T-helper 17 cell (primary cell): ENCODE measurements at regions not wholly inside any gene's neighbourhood (a gene's known extent, or its start where the extent isn't known, plus 50 kb on each side); places are given as distances from the start of the nearest gene placed in this dataset.

Experiments used
- ATAC-seq: fragments of 150-1000 bp; cut with Tn5 transposase; 2 replicates; pipeline ENCODE4 v1.10.0; 2021; ENCODE audit warnings: mild to moderate bottlenecking, moderate library complexity
- DNase-seq, 3 donors: peaks; one replicate each; pipeline versions ENCODE4 v3.0.0 to v3.0.0-alpha.2; 2020 to 2021
- H3K9me3 ChIP-seq: one replicate; pipeline ENCODE4 v1.7.0; 2013; ENCODE audit warnings: low read length, mild to moderate bottlenecking; ENCODE audit not compliant: control insufficient read depth, poor library complexity, severe bottlenecking
- H3K27ac Mint-ChIP-seq: one replicate; pipeline ENCODE4 v1.8.0; 2022; ENCODE audit warnings: mild to moderate bottlenecking, moderate library complexity, mixed read lengths
- H3K27me3 Mint-ChIP-seq: one replicate; pipeline ENCODE4 v1.8.0; 2022; ENCODE audit warnings: mixed read lengths
- H3K36me3 Mint-ChIP-seq: one replicate; pipeline ENCODE4 v1.8.0; 2022; ENCODE audit warnings: low read depth, mixed read lengths
- H3K4me1 Mint-ChIP-seq: one replicate; pipeline ENCODE4 v1.8.0; 2022; ENCODE audit warnings: mild to moderate bottlenecking, mixed read lengths
- H3K4me3 Mint-ChIP-seq: one replicate; pipeline ENCODE4 v1.8.0; 2022; ENCODE audit warnings: mild to moderate bottlenecking, moderate library complexity, mixed read lengths

- H3K27me3 Mint-ChIP-seq, result no peaks in the 10 kb centered on the region
- ATAC-seq, result no peak
- H3K36me3 Mint-ChIP-seq, result peaks cover 2% of the 10 kb centered on the region
- DNase-seq, result no peak
- no peak overlapping the region for H3K4me3 Mint-ChIP-seq
- no peak overlapping the region for H3K27ac Mint-ChIP-seq
- H3K9me3 ChIP-seq, result no peaks in the 10 kb centered on the region
- no peaks in the 10 kb centered on the region for H3K4me1 Mint-ChIP-seq
Observed at GRCh38 chr5:63247651-63248050, 669.0 kb downstream of the LRRC70 start.

- H3K4me1 Mint-ChIP-seq, result no peaks in the 10 kb centered on the region
- no peak overlapping the region for H3K4me3 Mint-ChIP-seq
- H3K27ac Mint-ChIP-seq, result no peak overlapping the region
- no peak for DNase-seq
- peaks cover 2% of the 10 kb centered on the region for H3K36me3 Mint-ChIP-seq
- H3K27me3 Mint-ChIP-seq, result no peaks in the 10 kb centered on the region
- ATAC-seq, result no peak
- no peaks in the 10 kb centered on the region for H3K9me3 ChIP-seq
Observed at GRCh38 chr5:63245271-63245670, 666.7 kb downstream of the LRRC70 start.

- H3K9me3 ChIP-seq, result no peaks in the 10 kb centered on the region
- Mint-ChIP-seq H3K27ac (no peak overlapping the region), H3K4me3 (no peak overlapping the region), H3K36me3 (peaks cover 2% of the 10 kb centered on the region), H3K27me3 (no peaks in the 10 kb centered on the region), H3K4me1 (no peaks in the 10 kb centered on the region)
- DNase-seq (no peak), ATAC-seq (no peak)
Observed at GRCh38 chr5:63240063-63240755, 661.6 kb downstream of the LRRC70 start.

DNA sequence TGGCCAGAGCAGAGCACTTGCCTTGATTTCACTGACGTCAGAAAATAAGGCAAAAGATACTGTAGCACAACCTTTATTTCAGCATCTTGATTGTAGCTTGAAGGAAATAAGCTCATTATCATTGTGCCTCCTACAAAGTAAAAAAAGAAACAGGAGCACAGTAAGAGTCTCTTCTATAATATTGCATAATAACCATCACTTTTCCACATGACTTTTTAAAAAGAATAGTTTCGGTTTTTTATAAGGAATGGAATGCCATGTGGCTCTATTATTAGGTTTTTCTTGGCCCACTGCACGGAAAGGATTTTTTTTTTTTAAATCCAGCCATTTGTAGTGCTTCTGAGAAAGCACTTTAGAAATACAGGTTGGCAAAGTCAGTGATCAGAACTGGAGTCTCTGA, 655.3 kb downstream of the LRRC70 start:
- no peak overlapping the region for H3K27ac Mint-ChIP-seq
- ATAC-seq (no peak), DNase-seq (no peak)
- no peak overlapping the region for H3K4me3 Mint-ChIP-seq
- no peaks in the 10 kb centered on the region for H3K4me1 Mint-ChIP-seq
- H3K27me3 Mint-ChIP-seq, result no peaks in the 10 kb centered on the region
- H3K9me3 ChIP-seq, result no peaks in the 10 kb centered on the region
- no peaks in the 10 kb centered on the region for H3K36me3 Mint-ChIP-seq

- DNase-seq (no peak), ATAC-seq (no peak)
- H3K27ac Mint-ChIP-seq, result no peak overlapping the region
- no peak overlapping the region for H3K4me3 Mint-ChIP-seq
- H3K4me1 Mint-ChIP-seq, result no peaks in the 10 kb centered on the region
- no peaks in the 10 kb centered on the region for H3K27me3 Mint-ChIP-seq
- H3K36me3 Mint-ChIP-seq, result no peaks in the 10 kb centered on the region
- H3K9me3 ChIP-seq, result no peaks in the 10 kb centered on the region
Observed at GRCh38 chr5:63233361-63233760, 654.7 kb downstream of the LRRC70 start.

DNA sequence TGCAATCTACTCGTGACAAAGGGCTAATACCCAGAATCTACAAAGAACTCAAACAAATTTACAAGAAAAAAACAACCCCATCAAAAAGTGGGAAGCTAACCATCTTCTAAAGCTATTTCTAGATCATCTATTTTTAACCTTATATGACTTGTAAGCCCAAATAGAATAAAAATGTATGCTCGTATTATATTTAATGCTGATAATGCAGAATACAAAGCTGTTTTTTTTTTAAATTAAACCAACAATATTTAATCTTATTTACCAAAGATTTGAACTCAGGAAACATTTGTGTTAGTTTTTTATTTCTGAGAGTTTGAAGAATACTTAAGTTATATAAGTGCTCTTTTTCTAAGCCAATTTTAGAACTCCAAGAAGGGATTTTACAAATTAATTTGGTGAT, 652.1 kb downstream of the LRRC70 start:
- no peaks in the 10 kb centered on the region for H3K36me3 Mint-ChIP-seq
- H3K4me3 Mint-ChIP-seq, result no peak overlapping the region
- H3K27me3 Mint-ChIP-seq, result no peaks in the 10 kb centered on the region
- H3K9me3 ChIP-seq, result no peaks in the 10 kb centered on the region
- DNase-seq (no peak), ATAC-seq (no peak)
- H3K4me1 Mint-ChIP-seq, result no peaks in the 10 kb centered on the region
- no peak overlapping the region for H3K27ac Mint-ChIP-seq

- H3K4me3 Mint-ChIP-seq, result no peak overlapping the region
- no peaks in the 10 kb centered on the region for H3K9me3 ChIP-seq
- no peaks in the 10 kb centered on the region for H3K27me3 Mint-ChIP-seq
- ATAC-seq (no peak), DNase-seq (no peak)
- no peak overlapping the region for H3K27ac Mint-ChIP-seq
- H3K36me3 Mint-ChIP-seq, result no peaks in the 10 kb centered on the region
- no peaks in the 10 kb centered on the region for H3K4me1 Mint-ChIP-seq
Observed at GRCh38 chr5:63228154-63228553, 649.5 kb downstream of the LRRC70 start.

DNA sequence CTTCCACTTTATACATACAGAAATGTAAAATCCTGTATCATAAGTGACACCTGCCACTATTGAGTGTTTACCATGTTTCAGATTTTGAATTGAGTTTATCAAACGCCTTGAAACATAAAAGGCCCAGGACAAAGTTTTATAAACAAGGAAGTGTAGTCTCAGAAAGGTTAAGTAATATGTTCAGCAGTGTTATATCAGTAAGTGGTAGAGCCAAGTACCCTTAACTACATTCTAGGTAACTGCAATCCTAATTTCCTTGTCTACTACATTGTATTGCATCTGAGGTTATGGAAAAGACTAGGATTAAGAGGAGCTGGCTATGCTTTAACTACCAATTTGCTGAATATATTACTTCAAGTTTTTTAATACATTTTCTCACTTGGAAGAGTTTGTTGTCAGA, 641.6 kb downstream of the LRRC70 start:
- DNase-seq, result no peak
- H3K4me1 Mint-ChIP-seq, result no peaks in the 10 kb centered on the region
- no peak overlapping the region for H3K4me3 Mint-ChIP-seq
- H3K36me3 Mint-ChIP-seq, result no peaks in the 10 kb centered on the region
- H3K9me3 ChIP-seq, result no peaks in the 10 kb centered on the region
- H3K27me3 Mint-ChIP-seq, result no peaks in the 10 kb centered on the region
- no peak for ATAC-seq
- no peak overlapping the region for H3K27ac Mint-ChIP-seq

GRCh38 chr5:63217422-63217821, 638.8 kb downstream of the LRRC70 start:
- H3K4me3 Mint-ChIP-seq, result no peak overlapping the region
- no peak overlapping the region for H3K27ac Mint-ChIP-seq
- no peaks in the 10 kb centered on the region for H3K36me3 Mint-ChIP-seq
- DNase-seq (no peak), ATAC-seq (no peak)
- no peaks in the 10 kb centered on the region for H3K27me3 Mint-ChIP-seq
- no peaks in the 10 kb centered on the region for H3K4me1 Mint-ChIP-seq
- no peaks in the 10 kb centered on the region for H3K9me3 ChIP-seq

DNA sequence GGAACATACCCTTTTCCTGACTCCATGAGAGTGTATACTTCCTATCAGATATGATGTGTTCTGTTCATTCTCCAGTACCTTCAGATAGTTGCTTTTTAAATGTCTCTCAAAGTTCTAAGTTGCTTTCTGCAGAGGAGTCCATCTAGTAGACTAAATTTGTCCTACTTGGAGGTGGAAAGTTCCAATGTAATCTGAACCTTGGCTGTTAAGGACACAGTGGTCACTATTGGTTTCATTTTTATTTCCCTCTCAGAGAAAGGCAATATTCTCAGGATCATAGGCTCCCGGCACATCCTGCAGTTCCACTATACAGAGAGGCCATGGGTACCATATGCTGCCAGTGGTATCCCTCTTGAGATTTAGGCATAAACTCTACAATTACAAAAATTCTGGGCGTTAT, 634.6 kb downstream of the LRRC70 start:
- Mint-ChIP-seq H3K4me3 (no peak overlapping the region), H3K36me3 (no peaks in the 10 kb centered on the region), H3K27me3 (no peaks in the 10 kb centered on the region), H3K4me1 (no peaks in the 10 kb centered on the region), H3K27ac (no peak overlapping the region)
- DNase-seq (no peak), ATAC-seq (no peak)
- no peaks in the 10 kb centered on the region for H3K9me3 ChIP-seq

DNA sequence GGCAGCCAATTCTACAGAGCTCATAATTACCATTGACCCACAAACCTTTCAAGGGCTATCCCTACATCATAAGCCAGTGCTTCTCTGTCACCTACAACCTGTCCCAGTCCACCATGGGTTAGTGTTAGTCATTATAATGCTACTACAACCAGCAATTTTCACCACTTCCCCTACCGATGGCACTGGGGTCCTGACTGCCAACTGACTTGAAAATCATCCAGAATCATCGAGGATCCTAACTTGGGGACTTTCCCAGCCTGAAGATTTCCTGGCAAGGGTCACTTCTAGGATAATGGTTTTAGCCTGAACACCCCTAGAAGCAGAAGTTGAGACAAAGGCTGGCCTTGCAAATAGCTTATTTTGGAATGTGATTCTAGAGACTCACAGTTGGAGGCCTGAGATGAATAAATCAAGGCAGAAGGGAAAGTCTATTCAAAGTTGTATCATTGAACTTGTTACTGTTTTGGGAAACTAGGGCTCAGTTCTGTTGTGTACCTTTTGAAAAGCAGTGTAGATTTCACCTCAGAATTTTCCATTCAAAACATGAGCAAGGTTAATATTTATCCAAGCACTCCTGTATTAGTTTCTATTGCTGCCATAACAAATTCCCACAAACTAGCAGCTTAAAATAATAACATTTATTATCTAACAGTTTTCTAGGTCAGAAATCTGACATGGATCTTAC, 633.0 kb downstream of the LRRC70 start:
- no peak overlapping the region for H3K4me3 Mint-ChIP-seq
- H3K9me3 ChIP-seq, result no peaks in the 10 kb centered on the region
- ATAC-seq (no peak), DNase-seq (no peak)
- no peak overlapping the region for H3K27ac Mint-ChIP-seq
- no peaks in the 10 kb centered on the region for H3K27me3 Mint-ChIP-seq
- no peaks in the 10 kb centered on the region for H3K36me3 Mint-ChIP-seq
- no peaks in the 10 kb centered on the region for H3K4me1 Mint-ChIP-seq

DNA sequence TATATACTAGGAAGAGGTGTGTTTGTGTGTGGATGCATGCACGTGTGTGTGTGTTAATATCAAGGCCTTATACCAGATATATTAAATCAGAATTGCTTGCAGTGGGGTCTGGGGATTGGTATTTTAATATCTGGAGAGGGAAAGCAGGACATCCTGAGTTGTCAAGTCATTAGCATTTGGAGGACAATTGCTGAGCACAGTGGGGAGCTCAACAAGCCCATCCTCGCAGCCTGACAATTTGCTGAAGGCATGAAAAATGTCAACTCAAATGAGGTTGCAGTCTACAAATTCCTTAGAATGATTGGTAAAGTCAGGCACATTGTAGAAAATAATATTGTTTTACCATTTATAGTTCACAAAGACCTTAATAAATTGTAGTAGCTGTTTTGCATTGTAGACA, 627.4 kb downstream of the LRRC70 start:
- ATAC-seq, result no peak
- Mint-ChIP-seq H3K36me3 (no peaks in the 10 kb centered on the region), H3K4me1 (no peaks in the 10 kb centered on the region), H3K4me3 (no peak overlapping the region), H3K27ac (no peak overlapping the region), H3K27me3 (no peaks in the 10 kb centered on the region)
- no peak for DNase-seq
- no peaks in the 10 kb centered on the region for H3K9me3 ChIP-seq

- DNase-seq (no peak), ATAC-seq (no peak)
- no peaks in the 10 kb centered on the region for H3K36me3 Mint-ChIP-seq
- H3K27me3 Mint-ChIP-seq, result no peaks in the 10 kb centered on the region
- H3K9me3 ChIP-seq, result no peaks in the 10 kb centered on the region
- no peak overlapping the region for H3K4me3 Mint-ChIP-seq
- H3K4me1 Mint-ChIP-seq, result no peaks in the 10 kb centered on the region
- H3K27ac Mint-ChIP-seq, result no peak overlapping the region
Observed at GRCh38 chr5:63201738-63202137, 623.1 kb downstream of the LRRC70 start.

DNA sequence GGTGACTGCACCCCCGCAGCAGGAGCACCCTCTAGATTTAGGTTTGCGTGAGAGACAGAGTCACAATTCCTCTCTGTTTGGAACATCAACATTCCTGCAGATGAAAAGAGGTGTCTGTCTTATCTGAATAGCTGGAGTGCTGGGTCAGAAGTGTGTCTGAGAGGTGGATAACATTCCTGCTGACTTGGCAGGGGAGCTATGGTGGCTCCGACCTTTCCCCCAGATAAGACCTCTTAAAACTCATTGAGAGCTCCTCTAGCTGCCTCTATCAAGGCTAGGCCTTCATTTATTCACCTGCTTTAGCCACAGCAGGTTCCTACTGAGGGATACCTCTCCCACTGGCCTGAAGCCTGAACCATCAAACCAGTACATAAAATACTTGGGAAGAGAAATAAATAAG, 615.5 kb downstream of the LRRC70 start:
- Mint-ChIP-seq H3K27me3 (no peaks in the 10 kb centered on the region), H3K27ac (no peak overlapping the region), H3K4me1 (no peaks in the 10 kb centered on the region), H3K4me3 (no peak overlapping the region), H3K36me3 (no peaks in the 10 kb centered on the region)
- ATAC-seq (no peak), DNase-seq (no peak)
- H3K9me3 ChIP-seq, result no peaks in the 10 kb centered on the region
